HG03025 (cell line): ENCODE measurements at regions not wholly inside any gene's neighbourhood (a gene's known extent, or its start where the extent isn't known, plus 50 kb on each side); places are given as distances from the start of the nearest gene placed in this dataset.

Experiments used
- ATAC-seq: cut with Tn5 transposase; IDR thresholded peaks from one replicate; pipeline ENCODE4 v1.9.1; 2021; ENCODE audit warnings: mild to moderate bottlenecking, moderate library complexity; ENCODE audit not compliant: unreplicated experiment, low FRiP score

DNA sequence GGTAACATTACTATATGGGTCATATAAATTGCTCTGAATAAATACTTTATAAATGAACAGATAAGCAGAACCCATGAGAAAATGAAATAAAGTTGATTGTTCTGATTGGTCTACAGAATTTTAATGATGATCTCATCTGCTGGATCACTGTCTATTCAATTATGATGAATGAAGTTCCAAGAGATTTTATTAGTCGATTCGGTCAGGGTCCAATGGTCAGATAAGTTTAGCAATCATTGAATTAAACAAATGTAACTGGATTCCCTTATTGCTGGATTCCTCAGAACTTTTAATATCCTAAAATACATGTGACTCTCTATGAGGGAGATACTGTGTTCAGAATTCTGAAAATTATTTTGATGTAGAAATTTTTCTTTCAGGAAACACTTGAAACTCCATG, 715.2 kb downstream of the EPM2A start:
- no peak for ATAC-seq

DNA sequence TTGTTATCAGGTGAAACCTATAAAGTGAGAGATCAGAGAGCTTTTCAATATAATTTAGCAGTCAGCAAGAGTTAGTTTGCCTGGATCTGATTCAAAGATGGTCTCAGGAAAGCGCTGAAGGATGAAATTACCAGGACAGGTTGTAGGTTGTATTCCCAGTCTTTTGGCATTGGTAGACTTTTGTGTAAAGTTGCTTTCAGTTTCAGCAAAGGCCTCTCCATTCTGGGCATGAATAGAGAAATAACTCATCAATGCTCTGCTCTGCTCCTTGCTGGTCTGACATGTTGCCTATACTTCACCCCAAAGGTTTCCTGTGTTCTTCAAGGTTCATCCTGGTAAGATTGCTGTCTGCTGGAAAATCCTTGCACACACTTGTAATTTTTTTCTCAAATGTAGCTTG, 714.8 kb downstream of the EPM2A start:
- ATAC-seq, result no peak

DNA sequence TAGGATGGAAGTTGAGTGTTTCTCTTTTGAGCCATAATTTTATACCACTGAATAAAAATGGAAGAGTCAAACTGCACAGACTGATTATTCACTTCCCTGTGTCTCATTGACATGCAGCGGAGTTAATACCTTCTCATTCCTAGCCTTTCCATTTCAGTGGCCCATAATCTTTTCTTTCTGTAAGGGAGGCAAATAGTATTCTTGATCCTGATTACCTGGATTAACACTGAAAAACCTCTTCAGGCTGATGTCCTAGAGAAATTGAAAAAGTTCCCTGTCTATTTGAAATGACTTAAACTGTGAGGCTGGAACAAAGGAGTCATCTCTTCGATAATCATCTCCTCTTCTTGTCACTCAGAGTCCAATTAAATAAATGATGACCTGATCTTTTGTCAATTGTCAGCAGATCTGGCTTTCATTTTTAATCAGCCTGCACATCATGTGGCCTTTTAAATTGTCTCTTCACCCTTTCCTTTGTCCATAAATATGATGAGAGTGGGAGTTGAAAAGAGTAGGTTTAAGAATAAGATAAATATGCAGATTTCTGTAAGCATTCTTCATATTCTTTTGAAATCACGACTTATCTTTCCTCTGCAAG, 713.0 kb downstream of the EPM2A start:
- ATAC-seq, result no peak

DNA sequence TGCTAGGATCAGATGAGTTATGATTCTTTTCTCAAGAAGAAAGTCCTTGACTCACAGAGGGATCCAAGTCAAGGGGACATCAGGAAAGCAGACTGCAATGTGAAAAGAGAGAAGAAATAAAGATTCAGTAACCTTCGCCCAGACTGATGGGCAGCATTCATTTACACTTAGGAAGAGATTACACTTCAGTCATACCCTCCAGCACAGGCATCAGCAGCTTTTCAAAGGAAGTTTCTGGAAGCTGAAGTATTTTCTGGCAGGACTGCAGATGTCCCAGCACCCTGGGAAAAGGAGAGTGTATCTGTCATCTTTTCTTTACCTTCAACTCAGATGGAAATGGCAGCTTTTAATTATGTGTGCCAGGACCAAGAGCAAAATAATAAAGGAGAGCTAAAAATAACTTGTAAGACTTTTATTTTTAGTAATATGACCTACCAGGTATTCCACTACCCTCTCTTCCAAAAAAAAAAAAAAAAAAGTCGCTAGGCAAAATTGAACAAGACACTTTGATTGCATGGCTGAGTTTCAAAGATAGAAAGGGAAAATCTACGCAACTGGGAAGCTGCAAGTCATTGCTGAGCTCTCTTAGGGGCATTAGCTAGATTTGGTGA, 712.1 kb downstream of the EPM2A start:
- ATAC-seq, result no peak

DNA sequence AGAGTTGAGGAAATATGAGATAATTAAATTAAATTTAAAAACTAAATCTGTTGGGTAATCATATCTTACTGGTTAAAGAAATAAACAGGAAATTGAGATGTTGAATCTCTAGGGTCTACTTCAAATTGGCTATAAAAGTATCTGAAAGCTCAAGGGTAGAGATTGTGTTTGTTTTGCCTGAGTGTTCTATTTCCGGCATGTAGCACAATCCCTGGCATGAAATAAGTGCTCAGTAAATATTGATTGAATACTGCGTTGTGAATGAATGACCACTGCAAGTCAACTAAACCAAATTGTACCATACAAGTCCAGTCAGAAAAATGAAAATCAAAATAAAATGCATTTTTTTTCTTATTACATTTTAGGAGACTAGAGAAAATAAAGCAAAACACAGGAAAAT, 709.8 kb downstream of the EPM2A start:
- ATAC-seq, result no peak

DNA sequence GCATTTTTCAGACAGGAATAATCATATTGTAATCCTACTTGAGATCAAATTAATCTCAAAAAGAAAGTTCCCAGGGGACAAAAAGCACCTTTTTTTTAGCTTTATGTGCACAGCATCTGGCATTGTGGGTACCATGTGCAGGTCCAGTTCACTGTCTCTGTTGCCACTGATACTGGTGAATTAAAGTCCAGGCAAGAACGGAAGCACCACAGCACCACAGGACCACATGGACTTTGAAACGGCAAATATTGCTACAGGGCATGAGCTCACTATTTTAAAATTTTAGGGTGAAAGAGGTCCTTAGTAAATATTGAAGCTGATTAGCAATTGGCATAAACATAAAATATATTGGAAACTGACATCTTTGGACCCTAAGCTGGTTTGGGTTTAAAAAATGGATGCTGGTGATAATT, 709.0 kb downstream of the EPM2A start:
- no peak for ATAC-seq

DNA sequence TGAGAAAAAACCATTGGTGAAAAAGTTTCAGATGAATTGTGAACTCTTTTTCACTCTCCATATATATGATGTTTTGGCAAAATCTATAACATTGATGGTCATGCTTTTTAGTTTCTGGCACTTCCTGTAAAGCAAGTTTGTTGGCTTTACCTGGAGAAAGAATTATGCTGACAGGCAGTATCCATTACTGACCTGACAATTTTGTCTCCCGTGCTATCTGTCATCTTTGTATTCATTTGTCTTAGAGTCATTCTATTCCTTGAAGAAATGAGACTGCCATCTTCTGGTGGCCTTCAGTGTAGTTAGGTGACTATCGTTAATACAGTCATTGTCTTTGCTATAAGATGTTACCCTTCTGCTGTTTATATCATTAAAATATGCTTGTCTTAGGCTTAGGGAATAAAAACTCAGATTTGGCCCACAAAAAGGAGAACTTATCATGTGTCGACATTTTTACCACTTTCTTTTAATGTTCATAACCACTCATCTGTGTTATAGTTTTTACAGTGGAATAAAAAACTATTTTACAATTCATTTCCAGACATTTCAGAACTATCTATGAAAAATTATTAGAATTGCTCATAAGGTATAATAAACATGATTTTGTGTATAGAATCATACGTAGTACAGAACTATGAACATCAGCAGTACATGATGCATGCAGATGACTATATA, 707.0 kb downstream of the EPM2A start:
- no peak for ATAC-seq

DNA sequence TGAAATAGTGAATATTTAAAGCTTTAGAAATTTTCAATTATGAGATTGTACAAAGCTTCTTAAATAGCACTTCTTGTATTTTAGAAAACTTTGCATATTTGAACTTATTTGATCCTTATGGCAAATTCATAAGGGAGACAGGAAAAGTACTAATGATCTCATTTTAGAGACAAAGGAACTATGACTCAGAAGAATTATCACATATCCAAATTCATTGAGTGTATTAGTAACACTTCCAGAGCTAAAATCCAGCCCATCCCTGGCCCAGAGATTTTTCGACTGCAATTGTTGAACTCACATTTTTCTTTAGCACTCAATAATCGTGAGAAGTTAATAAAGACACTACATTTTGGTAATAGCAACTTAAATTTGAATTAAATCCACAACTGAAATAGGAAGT, 704.3 kb downstream of the EPM2A start:
- ATAC-seq, result no peak

DNA sequence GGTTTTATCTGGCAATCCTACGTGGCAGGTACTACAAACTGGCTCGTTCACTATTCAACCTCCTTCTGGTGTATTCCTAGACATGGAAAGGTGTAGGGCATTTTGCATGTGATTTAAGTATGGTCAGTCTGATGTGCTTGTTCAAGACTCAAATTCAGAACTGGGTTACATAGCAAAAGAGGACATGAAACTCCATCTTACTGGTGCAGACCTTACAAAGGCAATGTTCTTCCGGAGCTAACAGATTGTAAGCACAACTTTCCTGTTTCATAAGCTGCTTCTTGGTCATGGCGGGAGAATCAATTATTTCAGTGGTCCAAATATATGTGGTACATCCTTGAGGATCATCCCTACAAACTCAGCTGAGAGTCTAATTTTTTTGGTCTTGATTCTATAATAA, 703.4 kb downstream of the EPM2A start:
- ATAC-seq, result no peak

DNA sequence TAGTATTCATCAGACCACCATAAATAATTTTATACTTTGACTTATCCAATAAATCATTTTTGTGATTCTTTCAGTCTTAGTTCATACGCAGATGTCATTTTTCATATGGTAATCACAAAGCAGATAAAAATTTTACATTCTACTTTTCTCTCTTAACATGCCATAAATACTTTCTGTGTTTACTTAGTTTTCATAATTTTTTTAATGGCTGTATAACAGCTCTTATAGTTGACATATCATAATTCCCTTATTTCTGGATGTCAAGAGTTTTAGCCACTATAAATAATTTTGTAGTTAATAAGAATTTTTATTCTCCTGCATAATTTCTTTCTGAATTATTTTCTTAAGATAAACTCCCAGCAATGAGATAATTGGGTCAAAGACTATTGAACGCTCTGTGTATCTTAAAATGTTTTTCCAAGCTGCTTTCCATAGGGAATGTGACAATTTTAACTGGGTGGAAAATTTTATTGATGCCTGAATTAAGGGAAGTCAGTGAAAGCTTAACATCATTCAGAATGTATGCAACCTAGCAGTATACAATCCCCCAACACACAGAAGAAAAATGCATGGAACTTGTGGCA, 702.7 kb downstream of the EPM2A start:
- no peak for ATAC-seq

DNA sequence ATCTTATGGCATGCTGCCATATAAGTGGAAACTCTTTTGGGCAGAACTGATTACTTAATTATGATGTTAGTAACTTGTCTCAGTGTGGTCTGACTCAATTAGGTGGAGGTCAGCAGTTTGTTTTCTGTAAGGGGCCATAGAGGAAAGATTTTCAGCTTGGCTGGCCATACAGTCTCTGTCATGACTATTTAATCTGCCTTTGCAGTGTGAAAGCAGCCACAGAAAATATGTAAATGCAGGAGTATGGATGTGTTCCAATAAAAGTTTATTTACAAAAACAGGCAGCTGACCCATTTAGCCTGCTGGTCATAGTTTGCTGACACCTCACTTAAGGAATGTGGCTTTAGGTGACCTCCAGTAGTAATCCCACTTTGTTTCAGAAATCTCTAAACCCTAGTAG, 700.7 kb downstream of the EPM2A start:
- no peak for ATAC-seq

DNA sequence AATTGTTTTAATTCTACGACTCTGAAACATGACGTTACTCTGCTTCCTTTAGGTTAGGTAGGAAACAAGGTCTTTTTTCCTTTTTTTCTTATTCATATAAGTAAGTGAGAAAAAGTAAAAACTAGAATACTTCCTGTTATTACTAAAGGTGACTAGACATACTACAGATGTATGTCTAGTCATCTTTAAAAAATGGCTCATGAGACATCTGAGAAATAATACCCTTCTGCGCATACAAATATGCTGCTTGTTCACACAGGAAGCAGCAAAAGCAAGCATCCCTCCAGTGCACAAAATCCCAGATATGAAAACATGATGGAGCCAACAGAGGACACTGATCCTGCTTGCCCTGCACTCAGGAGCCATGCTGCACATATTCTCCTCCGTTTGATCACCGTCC, 699.1 kb downstream of the EPM2A start:
- no peak for ATAC-seq

DNA sequence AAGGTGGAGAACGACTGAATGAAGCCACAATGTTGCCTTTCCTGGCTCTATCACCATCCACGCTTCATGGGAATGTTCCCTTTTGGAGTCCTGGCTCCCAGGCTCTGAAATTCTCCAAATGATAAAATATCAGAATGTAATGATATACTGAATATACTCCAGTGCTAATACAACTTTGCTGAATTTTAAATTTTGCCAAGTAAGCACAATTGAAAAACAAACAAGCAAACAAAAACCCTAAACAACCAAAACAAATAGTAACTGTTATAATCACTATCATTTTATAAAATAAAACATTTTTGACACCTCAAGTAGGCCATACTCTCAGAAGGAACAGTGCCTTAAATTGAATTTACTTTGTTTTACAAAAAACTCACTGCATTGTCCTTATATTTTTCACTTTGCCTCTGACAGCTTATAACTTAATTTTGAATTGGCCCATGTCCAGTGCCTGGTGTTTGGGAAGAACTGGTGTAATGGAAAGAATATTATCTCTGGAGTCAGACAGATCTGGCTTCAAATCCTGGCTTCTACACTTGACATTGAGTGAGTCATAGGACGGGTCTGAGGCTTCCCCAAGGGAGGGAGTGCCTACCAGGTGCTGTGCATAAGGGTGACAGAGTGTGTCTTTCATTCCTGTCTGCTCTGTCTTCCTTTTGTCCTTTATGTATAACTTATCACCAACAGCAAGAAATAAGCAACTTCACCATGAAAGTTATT, 698.3 kb downstream of the EPM2A start:
- ATAC-seq, result no peak

DNA sequence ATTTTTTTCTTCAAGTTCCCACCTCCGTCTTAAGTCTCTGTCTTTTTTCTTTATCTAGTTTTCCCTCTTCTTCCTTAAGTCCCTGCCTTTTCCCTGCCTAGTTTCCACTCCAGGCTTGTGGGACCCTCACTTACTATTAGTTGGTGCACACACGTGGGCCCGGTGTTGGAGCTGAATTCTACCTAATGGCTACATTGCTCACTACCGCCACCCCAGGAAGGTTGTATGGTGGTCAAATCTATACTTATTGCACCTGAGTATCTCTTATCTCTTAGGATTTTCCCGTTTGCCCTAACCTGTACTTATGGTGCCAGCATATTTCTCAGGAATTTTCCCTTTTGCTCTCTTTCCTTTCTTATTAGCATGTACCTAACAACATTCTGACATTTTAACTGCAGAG, 692.8 kb downstream of the EPM2A start:
- no peak for ATAC-seq

DNA sequence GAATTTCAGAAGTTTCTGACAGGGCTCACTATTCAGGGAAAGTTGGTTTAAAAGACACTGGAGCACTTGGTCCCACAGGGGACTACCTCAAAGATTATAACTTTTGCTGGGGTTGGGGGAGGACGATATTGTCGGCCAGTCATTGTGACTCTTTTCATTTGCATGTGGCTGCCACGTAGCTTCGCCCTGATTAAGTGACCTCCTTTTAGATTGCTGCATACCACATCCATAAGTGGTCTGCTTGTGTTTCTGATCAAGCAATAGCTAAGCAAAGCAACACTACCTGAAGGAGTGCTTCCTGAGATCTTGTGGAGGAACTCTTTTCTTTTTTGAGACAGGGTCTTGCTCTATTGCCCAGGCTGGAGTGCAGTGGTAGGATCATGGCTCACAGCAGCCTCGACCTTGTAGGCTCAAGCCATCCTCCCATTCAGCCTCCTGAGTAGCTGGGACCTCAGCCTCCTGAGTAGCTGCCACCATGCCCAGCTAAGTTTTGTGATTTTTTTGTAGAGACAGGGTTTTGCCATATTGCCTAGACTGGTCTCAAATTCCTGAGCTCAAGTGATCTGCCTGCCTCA, 691.3 kb downstream of the EPM2A start:
- ATAC-seq, result no peak

DNA sequence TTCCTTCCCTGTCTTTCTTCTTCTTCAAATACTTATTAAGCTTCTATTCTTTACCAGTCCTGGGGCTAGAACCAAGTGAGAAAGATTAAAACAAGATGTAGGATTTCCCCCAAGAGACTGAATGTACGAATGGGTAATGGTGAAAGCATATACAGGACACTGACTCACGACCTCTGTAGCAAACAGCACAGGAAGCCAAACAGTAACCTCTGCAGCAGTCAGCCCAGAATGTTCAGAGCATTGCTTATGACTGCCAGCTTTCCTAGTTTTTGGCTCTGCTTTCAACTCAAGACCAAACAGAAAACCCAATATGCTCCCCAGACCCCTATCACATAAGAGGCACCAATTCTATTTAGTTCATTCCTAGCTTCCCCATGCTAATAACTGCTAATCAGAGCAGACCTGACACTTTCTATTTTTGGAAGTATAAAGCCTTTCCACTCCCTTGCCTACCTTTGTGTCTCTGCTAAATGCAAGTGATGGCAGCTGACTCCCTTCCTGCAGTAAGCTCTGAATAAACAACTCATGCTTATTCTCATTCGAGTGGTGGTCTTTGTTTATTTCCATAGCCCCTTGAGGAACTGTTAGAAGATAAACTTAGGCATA, 690.6 kb downstream of the EPM2A start:
- no peak for ATAC-seq

DNA sequence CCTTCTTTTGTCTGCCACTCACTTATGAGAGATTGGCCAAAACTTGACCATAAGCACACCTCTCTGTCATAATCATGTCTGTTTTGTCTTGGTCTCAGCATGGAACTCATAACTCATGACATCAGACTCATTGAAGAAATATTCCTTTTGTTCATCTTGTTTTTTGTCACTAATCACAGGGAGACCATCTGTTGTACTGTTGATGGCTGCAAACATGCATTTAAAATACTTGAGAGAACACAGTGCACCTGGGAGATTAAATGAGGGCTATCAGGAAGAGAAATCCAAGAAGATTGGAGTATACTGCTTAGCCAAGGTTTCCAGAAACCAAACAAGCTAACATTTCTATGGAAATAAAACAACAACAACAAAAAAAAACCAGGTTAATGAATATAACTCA, 689.7 kb downstream of the EPM2A start:
- no peak for ATAC-seq

DNA sequence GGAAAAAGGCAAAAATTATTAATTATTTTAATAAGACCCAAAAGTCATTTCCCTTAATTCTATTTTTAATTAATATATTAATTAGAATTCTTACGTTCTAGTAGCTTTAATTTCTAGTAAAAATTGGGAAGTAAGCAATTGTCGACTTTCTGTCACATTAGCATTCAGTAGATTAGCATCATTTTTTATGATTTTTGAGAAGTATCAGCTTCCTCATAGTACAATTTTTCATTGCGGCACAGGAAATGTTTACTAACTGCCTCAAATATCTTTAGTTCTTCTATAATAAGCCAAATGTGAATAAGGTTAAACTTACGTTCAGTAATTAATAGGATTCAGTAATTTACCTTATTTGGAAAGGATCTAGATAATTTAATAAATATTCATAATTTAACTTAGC, 687.4 kb downstream of the EPM2A start:
- ATAC-seq, result no peak

DNA sequence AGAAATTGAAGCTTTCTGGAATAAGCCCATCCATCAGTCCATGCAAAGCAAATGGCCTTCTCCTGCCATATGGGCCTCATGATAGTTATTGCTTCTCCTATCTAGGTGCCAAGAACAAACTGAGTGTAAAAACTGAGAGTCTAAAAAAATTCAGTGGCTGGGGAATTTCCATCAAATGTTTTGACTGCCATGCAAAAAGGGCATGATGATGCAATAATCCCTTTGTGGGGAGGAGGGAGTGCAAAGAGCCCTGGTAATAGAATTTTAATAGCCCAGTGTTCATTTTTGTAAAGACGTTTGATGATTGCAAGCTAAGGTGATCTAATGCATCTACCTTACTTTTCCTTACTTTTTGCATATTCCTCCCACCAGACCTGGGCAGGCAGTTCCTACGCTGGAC, 683.7 kb downstream of the EPM2A start:
- ATAC-seq, result no peak

DNA sequence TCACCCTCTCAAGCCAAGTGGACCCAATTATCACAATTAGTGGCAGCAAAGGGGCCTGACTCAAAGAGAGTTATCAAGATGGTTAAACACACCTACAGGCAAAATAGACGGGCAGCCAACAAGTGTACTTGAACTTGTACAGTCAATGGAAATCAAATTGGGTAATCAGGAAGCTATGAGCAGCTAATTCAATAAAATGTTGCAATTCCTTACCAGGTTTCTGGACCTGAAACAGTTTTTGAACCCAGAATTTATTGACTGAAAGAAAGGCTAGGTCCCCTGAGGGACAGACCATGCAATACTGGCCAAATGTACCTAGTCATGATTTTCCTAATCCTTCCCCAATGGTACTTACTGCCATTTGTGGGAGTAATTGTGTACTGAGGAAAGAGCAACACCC, 679.8 kb downstream of the EPM2A start:
- ATAC-seq, result no peak

DNA sequence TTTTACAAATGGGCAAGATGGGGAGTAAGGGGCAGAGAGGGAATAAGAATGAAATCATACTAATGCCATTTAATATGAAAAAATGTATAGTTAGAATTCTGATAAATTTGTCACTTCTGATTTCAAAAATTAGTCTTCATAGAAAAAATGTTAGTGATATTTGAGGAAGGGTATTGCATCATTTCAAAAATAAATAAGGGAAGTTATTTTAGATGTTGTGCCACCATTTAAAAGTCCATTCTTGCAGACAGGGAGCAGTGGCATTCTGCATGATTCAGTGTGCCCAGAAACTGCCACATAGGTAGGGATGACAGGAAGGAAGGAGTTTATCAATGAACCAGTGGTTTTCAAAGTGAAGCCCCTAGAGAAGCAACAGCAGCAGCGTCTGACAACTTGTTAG, 674.6 kb downstream of the EPM2A start:
- ATAC-seq, result no peak
